ENCODE measurements at regions not wholly inside any gene's neighbourhood (a gene's known extent, or its start where the extent isn't known, plus 50 kb on each side); places are given as distances from the start of the nearest gene placed in this dataset.

- no peak for TF ChIP-seq ZNF777 (tag by site-specific recombination; IDR thresholded peaks at IDR 0.05; ENCODE audit: borderline replicate concordance)
- no peak for TF ChIP-seq CTCF (tag by site-specific recombination; IDR thresholded peaks at IDR 0.05)
- no peak for TF ChIP-seq ZNF629 (tag by site-specific recombination; IDR thresholded peaks at IDR 0.05)
- TF ChIP-seq TCF7L2 (IDR thresholded peaks at IDR 0.05; ENCODE audit: borderline replicate concordance, low read depth, low read length): no peak
- TF ChIP-seq ZBTB11 (tag by site-specific recombination; conservative IDR thresholded peaks at IDR 0.05; ENCODE audit: low read depth): no peak
These were observed 304.7 kb downstream of the ARHGAP12 start for GRCh38 chr10:31623947-31624346.

Data from HEK293 (cell line).